Activated CD8-positive, alpha-beta T cell treated with anti-CD3 and anti-CD28 coated beads for 36 hours (primary cell): ENCODE measurements at regions not wholly inside any gene's neighbourhood (a gene's known extent, or its start where the extent isn't known, plus 50 kb on each side); places are given as distances from the start of the nearest gene placed in this dataset.

Source experiments
- ATAC-seq: fragments of 200-7000 bp; cut with Tn5 transposase; one replicate; pipeline ENCODE4 v1.10.0; 2021; ENCODE audit warnings: mild to moderate bottlenecking, moderate library complexity
- CTCF ChIA-PET: fragments of 350-600 bp; sonication (Branson Sonifier 250); formaldehyde crosslinking; loops from one replicate; lab custom pipeline; 2021; ENCODE audit warnings: antibody characterized with exemption; lab: Charles Lee
- POLR2A ChIA-PET: fragments of 350-600 bp; sonication (Branson Sonifier 250); formaldehyde crosslinking; loops from one replicate; lab custom pipeline; 2021; ENCODE audit warnings: antibody characterized with exemption; lab: Charles Lee
- DNase-seq: peaks from one replicate; pipeline ENCODE4 v3.0.0-alpha.2; 2020
- H3K27ac Mint-ChIP-seq: one replicate; pipeline ENCODE4 v1.8.0; 2021; ENCODE audit warnings: mild to moderate bottlenecking, mixed read lengths
- H3K27me3 Mint-ChIP-seq: one replicate; pipeline ENCODE4 v1.8.0; 2021; ENCODE audit warnings: mixed read lengths
- H3K36me3 Mint-ChIP-seq: one replicate; pipeline ENCODE4 v1.8.0; 2021; ENCODE audit warnings: low read depth, mixed read lengths
- H3K4me1 Mint-ChIP-seq: one replicate; pipeline ENCODE4 v1.8.0; 2021; ENCODE audit warnings: low read depth, mixed read lengths
- H3K4me3 Mint-ChIP-seq: one replicate; pipeline ENCODE4 v1.8.0; 2021; ENCODE audit warnings: mild to moderate bottlenecking, moderate library complexity, mixed read lengths
- H3K9me3 Mint-ChIP-seq: one replicate; pipeline ENCODE4 v1.8.0; 2021; ENCODE audit warnings: mixed read lengths
- CTCF ChIP-seq: fragments of 200-600 bp; IDR thresholded peaks from one replicate; pipeline ENCODE4 v1.8.0; 2022; ENCODE audit warnings: antibody characterized with exemption, mild to moderate bottlenecking
- intact Hi-C: fragments of 100-400 bp; cut with micrococcal nuclease; formaldehyde crosslinking; loops from one replicate; pipeline ENCODE4 v1.10.0; 2022

GRCh38 chr4:173940146-173940545 lies 343.3 kb downstream of the FBXO8 start:
- no peaks in the 10 kb centered on the region for H3K4me1 Mint-ChIP-seq
- ChIA-PET CTCF (interaction anchor here (1.4 to 1.8 kb wide), 2 partner anchors 10 to 11 kb away, joined by 3 to 7 read pairs; no protein-coding TSS in a partner anchor), POLR2A (no interaction called here)
- intact Hi-C loops = no loop called here
- no peak overlapping the region for H3K4me3 Mint-ChIP-seq
- H3K27me3 Mint-ChIP-seq = no peaks in the 10 kb centered on the region
- TF ChIP-seq CTCF = no peak
- no peak overlapping the region for H3K27ac Mint-ChIP-seq
- no peaks in the 10 kb centered on the region for H3K36me3 Mint-ChIP-seq
- DNase-seq (no peak), ATAC-seq (no peak)
- no peaks in the 10 kb centered on the region for H3K9me3 Mint-ChIP-seq

DNA sequence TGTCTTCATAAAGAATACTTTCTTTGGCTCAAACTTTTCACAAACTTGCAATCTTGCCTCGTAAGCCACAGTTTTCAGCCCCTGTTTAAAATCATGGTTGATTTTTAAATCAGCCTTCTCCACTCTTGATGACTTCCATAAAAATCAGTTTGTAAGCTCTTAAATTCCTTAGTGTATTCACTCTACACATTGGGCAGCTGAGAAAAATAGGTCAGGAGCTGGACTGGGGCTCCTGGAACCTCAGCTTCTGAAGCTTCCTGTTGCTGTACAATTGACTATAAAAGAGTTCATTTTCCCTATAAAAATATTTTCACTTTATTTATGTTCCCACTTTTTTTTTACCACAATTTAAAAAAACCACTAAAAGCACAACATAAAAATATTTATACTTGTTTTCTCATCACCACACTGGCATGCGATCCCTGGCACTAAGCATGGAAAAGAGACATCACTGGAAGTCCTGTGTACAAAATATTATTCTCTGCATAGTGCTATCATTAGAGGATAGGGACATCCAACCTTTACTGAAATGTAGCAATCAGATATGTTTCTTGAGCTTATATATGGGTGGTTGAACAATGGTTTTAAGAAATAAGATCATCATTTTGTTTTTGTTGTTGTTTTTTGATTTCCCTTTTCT lies 345.7 kb downstream of the FBXO8 start:
- intact Hi-C loops = no loop called here
- no peak overlapping the region for H3K27ac Mint-ChIP-seq
- no peak for ATAC-seq
- no peaks in the 10 kb centered on the region for H3K4me1 Mint-ChIP-seq
- no peak overlapping the region for H3K4me3 Mint-ChIP-seq
- no peak for TF ChIP-seq CTCF
- no peaks in the 10 kb centered on the region for H3K9me3 Mint-ChIP-seq
- CTCF ChIA-PET = no interaction called here
- no peak for DNase-seq
- POLR2A ChIA-PET = no interaction called here
- H3K27me3 Mint-ChIP-seq = no peaks in the 10 kb centered on the region
- H3K36me3 Mint-ChIP-seq = no peaks in the 10 kb centered on the region

DNA sequence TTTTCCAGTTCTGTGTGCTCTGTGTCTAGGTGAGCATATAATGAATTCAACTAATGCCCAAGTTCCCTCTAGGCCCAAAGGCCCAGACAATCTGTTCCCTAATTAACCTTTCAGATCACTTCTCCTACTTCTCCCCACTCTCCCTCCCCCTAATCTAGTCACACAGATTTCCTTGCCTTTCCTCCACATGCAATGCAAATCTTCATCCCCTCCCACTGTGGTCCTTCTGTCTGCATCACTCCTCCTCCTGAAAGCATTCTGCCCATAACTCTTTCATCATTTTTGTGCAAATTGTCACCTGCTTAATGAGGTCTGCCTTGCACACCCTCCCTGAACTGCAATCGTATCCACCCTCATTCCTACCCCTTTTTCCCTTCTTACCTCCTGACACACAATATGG lies 346.6 kb downstream of the FBXO8 start:
- no peaks in the 10 kb centered on the region for H3K9me3 Mint-ChIP-seq
- H3K27ac Mint-ChIP-seq = no peak overlapping the region
- no peak for TF ChIP-seq CTCF
- ChIA-PET POLR2A (no interaction called here), CTCF (no interaction called here)
- H3K4me3 Mint-ChIP-seq = no peak overlapping the region
- no peaks in the 10 kb centered on the region for H3K4me1 Mint-ChIP-seq
- H3K27me3 Mint-ChIP-seq = no peaks in the 10 kb centered on the region
- ATAC-seq (no peak), DNase-seq (no peak)
- no peaks in the 10 kb centered on the region for H3K36me3 Mint-ChIP-seq
- intact Hi-C loops = no loop called here

GRCh38 chr4:173935622-173936405 lies 347.7 kb downstream of the FBXO8 start:
- DNase-seq (no peak), ATAC-seq (no peak)
- Mint-ChIP-seq H3K4me3 (no peak overlapping the region), H3K27me3 (no peaks in the 10 kb centered on the region), H3K4me1 (no peaks in the 10 kb centered on the region), H3K36me3 (no peaks in the 10 kb centered on the region), H3K9me3 (no peaks in the 10 kb centered on the region), H3K27ac (no peak overlapping the region)
- ChIA-PET CTCF (no interaction called here), POLR2A (no interaction called here)
- intact Hi-C loops = no loop called here
- TF ChIP-seq CTCF = no peak

DNA sequence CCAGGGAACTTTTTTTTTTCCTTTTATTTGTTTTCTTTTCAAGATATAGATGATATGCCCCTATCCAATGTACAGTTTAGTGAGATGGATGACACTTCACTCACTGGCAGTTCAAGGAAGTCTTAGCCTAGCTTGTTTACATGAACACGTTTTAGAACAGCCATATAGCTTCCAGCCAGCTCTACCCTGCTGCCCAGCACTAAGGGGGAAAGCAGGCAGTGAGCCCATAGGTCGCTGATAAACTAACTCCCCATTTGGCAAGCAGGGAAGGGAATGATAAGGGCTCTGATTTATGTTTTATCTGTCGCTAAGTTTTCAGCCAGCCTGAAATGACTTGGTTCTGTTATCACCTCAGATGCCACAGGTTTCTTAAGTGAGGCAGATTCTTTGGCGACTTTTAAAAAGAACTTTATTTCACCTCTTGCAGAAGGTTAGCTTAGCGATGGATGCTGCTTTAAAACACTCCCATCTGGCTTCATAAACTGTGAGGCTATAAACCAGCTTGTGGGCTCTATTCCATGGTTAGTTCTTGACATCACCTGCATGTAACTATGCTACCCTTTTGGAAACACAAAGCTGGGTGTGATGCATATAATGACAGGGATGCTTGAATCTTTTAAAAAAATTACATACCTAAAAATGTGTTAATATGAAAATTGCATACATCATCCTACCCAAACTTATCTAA lies 348.4 kb downstream of the FBXO8 start:
- ATAC-seq (no peak), DNase-seq (no peak)
- Mint-ChIP-seq H3K9me3 (no peaks in the 10 kb centered on the region), H3K36me3 (no peaks in the 10 kb centered on the region), H3K27me3 (no peaks in the 10 kb centered on the region), H3K4me1 (no peaks in the 10 kb centered on the region), H3K27ac (no peak overlapping the region), H3K4me3 (no peak overlapping the region)
- no peak for TF ChIP-seq CTCF
- CTCF ChIA-PET = no interaction called here
- POLR2A ChIA-PET = no interaction called here
- intact Hi-C loops = no loop called here
